BLaER1 treated with 17β-estradiol and CSF1 and Interleukin-3, amounts not matched to agents 10 nM and 100 nM (cell line): ENCODE measurements at regions not wholly inside any gene's neighbourhood (a gene's known extent, or its start where the extent isn't known, plus 50 kb on each side); places are given as distances from the start of the nearest gene placed in this dataset.
A peak's percentile ranks its signal among the peaks of the same experiment; 100 is the strongest.
"Not testable (repeated sequence)": the region's sequence is repeated elsewhere in the genome, so short reads cannot be mapped to it uniquely, and the experiment has no call there.

Experiments
- H3K27ac ChIP-seq, 11 experiments: shearing (Covaris generic); formaldehyde crosslinking; 2 replicates each; pipeline ENCODE4 v1.8.1; 2022
- H3K27me3 ChIP-seq, 11 experiments: shearing (Covaris generic); formaldehyde crosslinking; 2 replicates each; pipeline ENCODE4 v1.8.1; 2022
- H3K36me3 ChIP-seq, 11 experiments: shearing (Covaris generic); formaldehyde crosslinking; 2 replicates each; pipeline ENCODE4 v1.8.1; 2022
- H3K4me1 ChIP-seq, 10 experiments: shearing (Covaris generic); formaldehyde crosslinking; 2 replicates each; pipeline ENCODE4 v1.8.1; 2022
- H3K4me2 ChIP-seq, 11 experiments: shearing (Covaris generic); formaldehyde crosslinking; 2 replicates each; pipeline ENCODE4 v1.8.1; 2022
- H3K4me3 ChIP-seq, 10 experiments: shearing (Covaris generic); formaldehyde crosslinking; 2 replicates each; pipeline ENCODE4 v1.8.1; 2022
- H3K9ac ChIP-seq, 11 experiments: shearing (Covaris generic); formaldehyde crosslinking; 2 replicates each; pipeline ENCODE4 v1.8.1; 2022
- H3K9me3 ChIP-seq, 11 experiments: shearing (Covaris generic); formaldehyde crosslinking; replicated peaks in 1 of 11; 2 replicates each; pipeline ENCODE4 v1.8.1; 2022
- H4K20me1 ChIP-seq, 11 experiments: shearing (Covaris generic); formaldehyde crosslinking; 2 replicates each; pipeline ENCODE4 v1.8.1; 2022
- Cebpa-rat ChIP-seq, 11 experiments: shearing (Covaris generic); IDR thresholded peaks; 2 replicates each; pipeline ENCODE4 v1.8.1; 2022

- H4K20me1 ChIP-seq = no peaks in the 10 kb centered on the region
- H3K27ac ChIP-seq = no peak overlapping the region
- no peak overlapping the region for H3K4me3 ChIP-seq
- TF ChIP-seq Cebpa-rat (IDR thresholded peaks at IDR 0.05) = no peak
- no peak overlapping the region for H3K9ac ChIP-seq
- H3K4me2 ChIP-seq = no peak overlapping the region
- no peaks in the 10 kb centered on the region for H3K27me3 ChIP-seq
- H3K4me1 ChIP-seq = no peaks in the 10 kb centered on the region
- no peaks in the 10 kb centered on the region for H3K36me3 ChIP-seq
- H3K9me3 ChIP-seq = no peaks in the 10 kb centered on the region
These were observed 188.2 kb downstream of the TPBG start for GRCh38 chr6:82551831-82552230.

DNA sequence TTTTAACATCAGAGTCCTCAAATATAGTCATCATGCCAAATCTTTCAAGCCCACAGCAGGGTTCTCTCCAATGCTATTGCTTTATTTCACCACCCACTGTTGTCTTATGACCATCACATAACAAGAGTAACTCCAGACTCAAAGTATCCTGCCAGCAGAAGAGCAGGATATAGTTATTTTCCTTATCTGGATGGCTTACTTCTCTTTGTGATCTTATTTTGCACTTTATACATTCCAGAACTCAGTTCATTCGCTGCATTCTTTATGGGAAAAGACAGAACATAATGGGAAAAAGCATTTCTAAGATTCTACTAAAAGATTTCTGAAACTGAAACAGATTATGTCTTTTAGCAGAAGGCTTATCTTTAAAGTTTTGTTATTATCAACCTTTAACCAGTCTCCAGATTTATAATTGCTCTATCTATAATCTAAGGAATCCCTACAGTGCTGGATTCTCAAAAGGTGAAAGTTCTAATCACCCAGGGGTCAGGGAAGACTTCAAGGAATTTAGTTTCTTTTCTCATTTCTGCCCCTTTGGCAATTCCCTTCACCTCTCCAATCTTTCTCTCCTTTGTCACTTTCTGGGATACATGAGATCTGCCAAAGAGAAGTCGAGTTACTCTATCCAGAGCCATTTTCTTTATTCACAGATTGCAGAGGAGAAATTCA, 190.4 kb downstream of the TPBG start:
- Histone ChIP-seq H3K9ac (no peak overlapping the region), H4K20me1 (no peaks in the 10 kb centered on the region), H3K27me3 (no peaks in the 10 kb centered on the region), H3K27ac (no peak overlapping the region), H3K36me3 (no peaks in the 10 kb centered on the region), H3K4me2 (no peak overlapping the region), H3K9me3 (no peaks in the 10 kb centered on the region), H3K4me3 (no peak overlapping the region), H3K4me1 (no peaks in the 10 kb centered on the region)
- TF ChIP-seq Cebpa-rat (IDR thresholded peaks at IDR 0.05) = no peak

- no peak for TF ChIP-seq Cebpa-rat (IDR thresholded peaks at IDR 0.05)
- H3K9me3 ChIP-seq = no peaks in the 10 kb centered on the region
- no peak overlapping the region for H3K27ac ChIP-seq
- H3K27me3 ChIP-seq = no peaks in the 10 kb centered on the region
- no peak overlapping the region for H3K9ac ChIP-seq
- no peaks in the 10 kb centered on the region for H4K20me1 ChIP-seq
- no peaks in the 10 kb centered on the region for H3K4me1 ChIP-seq
- H3K36me3 ChIP-seq = no peaks in the 10 kb centered on the region
- no peak overlapping the region for H3K4me3 ChIP-seq
- no peak overlapping the region for H3K4me2 ChIP-seq
These were observed 191.0 kb downstream of the TPBG start for GRCh38 chr6:82554666-82555065.

- Histone ChIP-seq H3K36me3 (no peaks in the 10 kb centered on the region), H3K9ac (no peak overlapping the region), H3K4me3 (no peak overlapping the region), H3K27ac (no peak overlapping the region), H3K4me2 (no peak overlapping the region), H3K4me1 (no peaks in the 10 kb centered on the region), H3K9me3 (no peaks in the 10 kb centered on the region), H4K20me1 (no peaks in the 10 kb centered on the region), H3K27me3 (no peaks in the 10 kb centered on the region)
- TF ChIP-seq Cebpa-rat (IDR thresholded peaks at IDR 0.05) = no peak
These were observed 192.2 kb downstream of the TPBG start for GRCh38 chr6:82555801-82556200.

GRCh38 chr6:82558531-82558930, 194.9 kb downstream of the TPBG start:
- H3K27ac ChIP-seq, H3K4me2 ChIP-seq, H3K9me3 ChIP-seq, H3K9ac ChIP-seq, H4K20me1 ChIP-seq, H3K4me1 ChIP-seq, H3K36me3 ChIP-seq, H3K27me3 ChIP-seq, H3K4me3 ChIP-seq: not testable (repeated sequence)

DNA sequence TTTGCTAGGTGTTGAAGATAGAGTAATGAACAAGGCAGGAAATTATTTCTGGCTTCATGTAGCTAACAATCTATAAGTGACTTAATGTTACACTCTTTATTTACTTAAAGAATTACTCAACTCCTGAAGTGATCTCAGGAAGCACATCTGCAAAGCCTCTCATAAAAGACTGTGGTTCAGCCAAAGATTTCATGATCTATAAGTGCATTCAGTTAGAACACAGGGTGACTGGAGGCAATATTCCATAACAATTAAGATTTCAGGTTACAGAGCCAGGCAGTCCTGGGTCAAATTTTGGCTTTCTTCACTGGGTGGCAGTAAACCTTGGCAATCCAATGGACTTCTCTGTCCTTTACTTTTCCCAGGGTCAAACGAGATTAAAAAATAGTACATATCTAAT, 204.0 kb downstream of the TPBG start:
- no peaks in the 10 kb centered on the region for H4K20me1 ChIP-seq
- H3K9ac ChIP-seq = no peak overlapping the region
- H3K4me1 ChIP-seq = peaks cover 0 to 6% (median 0%) of the 10 kb centered on the region in 10 experiments; a peak in 3 of 20 replicates
- H3K27me3 ChIP-seq = no peaks in the 10 kb centered on the region
- H3K4me3 ChIP-seq = no peak overlapping the region
- H3K4me2 ChIP-seq = no peak overlapping the region
- no peak overlapping the region for H3K27ac ChIP-seq
- no peaks in the 10 kb centered on the region for H3K9me3 ChIP-seq
- H3K36me3 ChIP-seq = no peaks in the 10 kb centered on the region
- no peak for TF ChIP-seq Cebpa-rat (IDR thresholded peaks at IDR 0.05)

DNA sequence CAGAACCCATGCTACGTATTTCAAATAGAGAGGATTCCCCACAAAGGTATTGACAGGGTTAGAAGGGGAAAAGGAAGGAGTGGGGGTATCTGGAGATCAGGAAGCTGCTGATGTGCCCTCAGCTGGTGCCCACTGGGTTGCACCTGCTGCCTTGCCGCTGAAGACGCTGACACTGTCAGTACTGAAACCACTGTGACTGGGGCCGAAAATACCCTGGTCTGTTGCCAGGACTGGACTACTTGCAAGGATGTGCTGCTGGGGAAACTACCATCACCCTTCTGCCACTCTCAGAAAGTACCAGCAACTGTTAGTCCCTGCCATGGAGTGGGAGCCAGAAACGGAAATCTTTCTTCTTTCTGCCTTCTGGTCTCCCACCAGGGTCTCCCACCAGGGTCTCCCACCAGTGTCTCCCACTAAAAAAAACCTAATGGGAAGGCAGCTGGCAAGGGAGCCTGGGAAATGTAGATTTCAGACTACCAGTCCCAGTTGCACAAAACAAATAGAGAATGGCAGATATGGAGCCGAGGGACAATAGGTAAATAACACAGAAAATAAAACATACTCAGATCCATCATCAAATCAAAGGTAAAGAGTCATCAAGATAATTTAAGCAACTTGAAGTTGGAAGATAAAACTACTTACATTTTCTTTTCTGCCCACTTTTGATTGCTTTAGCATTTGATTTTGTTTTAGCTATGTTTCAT, 204.8 kb downstream of the TPBG start:
- Histone ChIP-seq H4K20me1 (no peaks in the 10 kb centered on the region), H3K9ac (no peak overlapping the region), H3K27me3 (no peaks in the 10 kb centered on the region), H3K36me3 (no peaks in the 10 kb centered on the region), H3K27ac (no peak overlapping the region), H3K9me3 (no peaks in the 10 kb centered on the region), H3K4me1 (peaks cover 0 to 6% (median 0%) of the 10 kb centered on the region in 10 experiments; a peak in 3 of 20 replicates), H3K4me3 (no peak overlapping the region), H3K4me2 (peak overlapping the region in 4 of 11 experiments; percentile 5 to 28 (median 12); a peak in 1 of 22 replicates)
- no peak for TF ChIP-seq Cebpa-rat (IDR thresholded peaks at IDR 0.05)

- H3K4me1 ChIP-seq = peaks cover 0 to 6% (median 0%) of the 10 kb centered on the region in 10 experiments; a peak in 3 of 20 replicates
- no peaks in the 10 kb centered on the region for H3K9me3 ChIP-seq
- H3K27ac ChIP-seq = no peak overlapping the region
- no peak for TF ChIP-seq Cebpa-rat (IDR thresholded peaks at IDR 0.05)
- H3K36me3 ChIP-seq = no peaks in the 10 kb centered on the region
- no peaks in the 10 kb centered on the region for H3K27me3 ChIP-seq
- H3K4me3 ChIP-seq = no peak overlapping the region
- H4K20me1 ChIP-seq = no peaks in the 10 kb centered on the region
- H3K4me2 ChIP-seq = no peak overlapping the region
- H3K9ac ChIP-seq = no peak overlapping the region
These were observed 205.4 kb downstream of the TPBG start for GRCh38 chr6:82569022-82569421.

DNA sequence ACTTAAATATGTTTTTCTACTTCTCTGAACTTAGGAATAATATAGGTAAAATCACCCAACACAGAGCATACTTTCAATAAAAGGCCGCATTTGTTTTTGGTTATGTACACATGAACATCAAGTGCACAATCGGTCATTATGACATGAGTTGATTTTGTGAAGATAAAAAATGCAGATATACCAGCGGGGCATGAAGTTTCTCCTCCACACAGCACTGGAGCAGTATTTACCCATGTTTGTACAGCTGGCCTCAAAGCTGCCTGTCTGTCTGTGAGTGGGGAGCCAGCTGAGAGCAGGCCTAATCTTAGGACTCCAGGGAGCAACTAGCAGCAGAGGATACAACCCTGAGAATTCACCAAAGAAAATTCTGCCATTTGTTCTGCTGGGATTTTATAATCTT, 206.5 kb downstream of the TPBG start:
- Histone ChIP-seq H3K27ac (no peak overlapping the region), H3K4me3 (no peak overlapping the region), H3K4me2 (no peak overlapping the region), H4K20me1 (no peaks in the 10 kb centered on the region), H3K9me3 (no peaks in the 10 kb centered on the region), H3K9ac (no peak overlapping the region), H3K27me3 (no peaks in the 10 kb centered on the region), H3K36me3 (no peaks in the 10 kb centered on the region), H3K4me1 (peaks cover 0 to 6% (median 0%) of the 10 kb centered on the region in 10 experiments; a peak in 3 of 20 replicates)
- no peak for TF ChIP-seq Cebpa-rat (IDR thresholded peaks at IDR 0.05)

DNA sequence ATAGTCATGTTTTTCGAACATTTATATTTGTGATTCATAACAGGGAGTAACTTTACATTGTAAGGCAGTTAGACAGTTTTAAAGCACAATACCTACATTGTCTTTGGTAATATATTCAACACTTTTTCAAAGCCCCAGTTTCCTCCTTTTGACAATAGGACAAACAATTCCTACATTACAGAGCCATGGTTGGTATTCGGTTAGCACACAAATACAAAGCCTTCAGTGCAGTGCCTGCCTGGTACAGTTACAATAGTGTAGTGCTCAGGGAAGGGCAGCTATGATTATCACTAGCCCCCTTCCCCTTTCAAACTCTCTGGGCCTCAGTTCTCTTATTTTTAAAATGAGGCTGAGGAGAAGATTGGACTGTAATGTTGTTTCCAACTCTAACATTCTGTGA, 207.8 kb downstream of the TPBG start:
- H3K4me1 ChIP-seq = peaks cover 0 to 6% (median 0%) of the 10 kb centered on the region in 10 experiments; a peak in 3 of 20 replicates
- no peaks in the 10 kb centered on the region for H3K27me3 ChIP-seq
- no peak overlapping the region for H3K4me2 ChIP-seq
- H3K27ac ChIP-seq = no peak overlapping the region
- no peaks in the 10 kb centered on the region for H3K36me3 ChIP-seq
- peaks cover 0 to 8% (median 0%) of the 10 kb centered on the region in 11 experiments; a peak in 4 of 22 replicates for H3K9me3 ChIP-seq
- no peak overlapping the region for H3K9ac ChIP-seq
- TF ChIP-seq Cebpa-rat (IDR thresholded peaks at IDR 0.05) = no peak
- H3K4me3 ChIP-seq = no peak overlapping the region
- H4K20me1 ChIP-seq = no peaks in the 10 kb centered on the region
